Caco-2 (cell line): ENCODE measurements at regions not wholly inside any gene's neighbourhood (a gene's known extent, or its start where the extent isn't known, plus 50 kb on each side); places are given as distances from the start of the nearest gene placed in this dataset.

Experiments
- BruUV-seq: library from RNA; stranded (reverse); fragments of 400-500 nt; replicated peaks from 2 replicates; lab custom pipeline; 2021; lab: Mats Ljungman, UMichigan
- CTCF ChIA-PET: fragments of 300-600 bp; sonication (Branson Sonifier 250); formaldehyde crosslinking; loops from one replicate; lab custom pipeline; 2022; ENCODE audit warnings: antibody characterized with exemption; lab: Charles Lee
- POLR2A ChIA-PET: fragments of 300-600 bp; sonication (Branson Sonifier 250); formaldehyde crosslinking; loops from one replicate; lab custom pipeline; 2022; ENCODE audit warnings: antibody characterized with exemption; lab: Charles Lee
- DNase-seq, 2 experiments: peaks; one replicate each; pipeline versions ENCODE4 v3.0.0 to v3.0.0-alpha.2; 2020 to 2022
- H3K27me3 ChIP-seq: replicated peaks from 2 replicates; pipeline ENCODE4 v1.6.0; 2011; ENCODE audit warnings: low read length; ENCODE audit not compliant: control insufficient read depth, insufficient read depth
- H3K36me3 ChIP-seq: 2 replicates; pipeline ENCODE4 v1.5.1; 2011; ENCODE audit warnings: low read length; ENCODE audit not compliant: control insufficient read depth, insufficient read depth
- H3K4me1 ChIP-seq: fragments of 250-450 bp; sonication (Bioruptor Pico); 2 replicates; pipeline ENCODE4 v1.5.1; 2020; ENCODE audit warnings: mild to moderate bottlenecking
- H3K4me3 ChIP-seq: 2 replicates; pipeline ENCODE4 v1.5.1; 2011; ENCODE audit warnings: low read depth, mild to moderate bottlenecking, control low read depth, low read length
- H3K9me3 ChIP-seq: fragments of 250-450 bp; sonication (Bioruptor Pico); 2 replicates; pipeline ENCODE4 v1.5.1; 2020; ENCODE audit warnings: mild to moderate bottlenecking, moderate library complexity
- H3K27ac Mint-ChIP-seq: one replicate; pipeline ENCODE4 v1.8.0; 2022; ENCODE audit warnings: mixed read lengths; ENCODE audit not compliant: unreplicated experiment
- H3K27me3 Mint-ChIP-seq: one replicate; pipeline ENCODE4 v1.8.0; 2022; ENCODE audit warnings: mixed read lengths; ENCODE audit not compliant: insufficient read depth, unreplicated experiment
- H3K36me3 Mint-ChIP-seq: one replicate; pipeline ENCODE4 v1.8.0; 2022; ENCODE audit warnings: mild to moderate bottlenecking, mixed read lengths; ENCODE audit not compliant: insufficient read depth, unreplicated experiment
- H3K4me1 Mint-ChIP-seq: one replicate; pipeline ENCODE4 v1.8.0; 2022; ENCODE audit warnings: low read depth, mixed read lengths; ENCODE audit not compliant: unreplicated experiment
- H3K4me3 Mint-ChIP-seq: one replicate; pipeline ENCODE4 v1.8.0; 2022; ENCODE audit warnings: mild to moderate bottlenecking, moderate library complexity, mixed read lengths; ENCODE audit not compliant: unreplicated experiment
- H3K9me3 Mint-ChIP-seq: one replicate; pipeline ENCODE4 v1.8.0; 2022; ENCODE audit warnings: mixed read lengths; ENCODE audit not compliant: unreplicated experiment
- CTCF ChIP-seq, 2 experiments: fragments of 200-600 bp in 1 of 2; IDR thresholded peaks; 1 replicate in 1 of 2; 2 replicates in 1 of 2; pipeline versions ENCODE4 v1.5.1 to v1.8.0; 2011 to 2022; ENCODE audit warnings: antibody characterized with exemption in 1 of 2, control low read depth in 1 of 2, inconsistent platforms in 1 of 2, low read depth in 1 of 2, low read length in 1 of 2, mild to moderate bottlenecking in 1 of 2, moderate library complexity in 1 of 2; ENCODE audit not compliant: insufficient read depth in 1 of 2, severe bottlenecking in 1 of 2, unreplicated experiment in 1 of 2
- intact Hi-C: fragments of 100-400 bp; cut with micrococcal nuclease; formaldehyde crosslinking; loops from one replicate; pipeline ENCODE4 v1.10.0; 2022; ENCODE audit not compliant: unreplicated experiment

GRCh38 chr13:103542648-103543047 is 476.4 kb upstream of the SLC10A2 start:
- no peak overlapping the region for H3K27ac Mint-ChIP-seq
- no peaks in the 10 kb centered on the region for H3K27me3 Mint-ChIP-seq
- H3K36me3 ChIP-seq: no peaks in the 10 kb centered on the region
- peaks cover 3% of the 10 kb centered on the region; the same call in 1 of the 2 replicates for H3K9me3 ChIP-seq
- DNase-seq: no peak
- CTCF ChIA-PET: no interaction called here
- TF ChIP-seq CTCF (IDR thresholded peaks at IDR 0.05; ENCODE audit: insufficient read depth in 1 of 2, low read depth in 1 of 2, low read length in 1 of 2, severe bottlenecking in 1 of 2, unreplicated experiment in 1 of 2): no peak
- no peak overlapping the region for H3K4me3 Mint-ChIP-seq
- no peaks in the 10 kb centered on the region for H3K4me1 ChIP-seq
- H3K9me3 Mint-ChIP-seq: peaks cover 55% of the 10 kb centered on the region
- no peaks in the 10 kb centered on the region for H3K27me3 ChIP-seq
- BruUV-seq: no TSS peak
- H3K36me3 Mint-ChIP-seq: no peaks in the 10 kb centered on the region
- POLR2A ChIA-PET: no interaction called here
- intact Hi-C loops: no loop called here
- no peak overlapping the region for H3K4me3 ChIP-seq
- H3K4me1 Mint-ChIP-seq: no peaks in the 10 kb centered on the region

- no TSS peak for BruUV-seq
- Mint-ChIP-seq H3K36me3 (no peaks in the 10 kb centered on the region), H3K9me3 (peaks cover 35% of the 10 kb centered on the region), H3K27me3 (no peaks in the 10 kb centered on the region), H3K27ac (no peak overlapping the region), H3K4me3 (no peak overlapping the region), H3K4me1 (no peaks in the 10 kb centered on the region)
- Histone ChIP-seq H3K4me3 (no peak overlapping the region), H3K27me3 (no peaks in the 10 kb centered on the region), H3K4me1 (no peaks in the 10 kb centered on the region), H3K36me3 (no peaks in the 10 kb centered on the region), H3K9me3 (peaks cover 3% of the 10 kb centered on the region; the same call in 1 of the 2 replicates)
- CTCF ChIA-PET: no interaction called here
- no peak for TF ChIP-seq CTCF (IDR thresholded peaks at IDR 0.05; ENCODE audit: insufficient read depth in 1 of 2, low read depth in 1 of 2, low read length in 1 of 2, severe bottlenecking in 1 of 2, unreplicated experiment in 1 of 2)
- intact Hi-C loops: no loop called here
- DNase-seq: no peak
- POLR2A ChIA-PET: no interaction called here
These were observed 474.2 kb upstream of the SLC10A2 start for GRCh38 chr13:103540382-103540765.

GRCh38 chr13:103539721-103540381 is 473.6 kb upstream of the SLC10A2 start:
- H3K36me3 ChIP-seq: no peaks in the 10 kb centered on the region
- DNase-seq: no peak
- H3K36me3 Mint-ChIP-seq: no peaks in the 10 kb centered on the region
- no peak overlapping the region for H3K4me3 ChIP-seq
- H3K27ac Mint-ChIP-seq: no peak overlapping the region
- intact Hi-C loops: no loop called here
- ChIA-PET POLR2A (no interaction called here), CTCF (no interaction called here)
- no peak overlapping the region for H3K4me3 Mint-ChIP-seq
- no TSS peak for BruUV-seq
- no peaks in the 10 kb centered on the region for H3K4me1 Mint-ChIP-seq
- no peaks in the 10 kb centered on the region for H3K4me1 ChIP-seq
- H3K27me3 ChIP-seq: no peaks in the 10 kb centered on the region
- no peak for TF ChIP-seq CTCF (IDR thresholded peaks at IDR 0.05; ENCODE audit: insufficient read depth in 1 of 2, low read depth in 1 of 2, low read length in 1 of 2, severe bottlenecking in 1 of 2, unreplicated experiment in 1 of 2)
- H3K9me3 Mint-ChIP-seq: peaks cover 29% of the 10 kb centered on the region
- H3K9me3 ChIP-seq: peaks cover 3% of the 10 kb centered on the region; the same call in 1 of the 2 replicates
- no peaks in the 10 kb centered on the region for H3K27me3 Mint-ChIP-seq
